PC-3 (cell line): ENCODE measurements at regions not wholly inside any gene's neighbourhood (a gene's known extent, or its start where the extent isn't known, plus 50 kb on each side); places are given as distances from the start of the nearest gene placed in this dataset.

Source experiments
- ATAC-seq: fragments of 200-7000 bp; cut with Tn5 transposase; 2 replicates; pipeline ENCODE4 v1.9.1; 2020; ENCODE audit warnings: mild to moderate bottlenecking, moderate library complexity
- BruUV-seq: library from RNA; stranded (reverse); fragments of 400-500 nt; replicated peaks from 2 replicates; lab custom pipeline; 2021; lab: Mats Ljungman, UMichigan
- CTCF ChIA-PET: fragments of 300-600 bp; sonication (Branson Sonifier 250); formaldehyde crosslinking; loops from one replicate; lab custom pipeline; 2022; ENCODE audit warnings: antibody characterized with exemption; lab: Charles Lee
- POLR2A ChIA-PET: fragments of 300-600 bp; sonication (Branson Sonifier 250); formaldehyde crosslinking; loops from one replicate; lab custom pipeline; 2022; ENCODE audit warnings: antibody characterized with exemption; ENCODE audit not compliant: unreplicated experiment; lab: Charles Lee
- DNase-seq: peaks from one replicate; pipeline ENCODE4 v3.0.0-alpha.2; 2015
- H2AFZ ChIP-seq: fragments of 300-600 bp; sonication (generic); 2 replicates; pipeline ENCODE4 v1.6.0; 2016; ENCODE audit warnings: antibody characterized with exemption, low read length
- H3F3A ChIP-seq: fragments of 300-600 bp; sonication (generic); one replicate; pipeline ENCODE4 v1.6.0; 2017; ENCODE audit warnings: antibody characterized with exemption, low read length, control low read depth, mild to moderate bottlenecking; ENCODE audit not compliant: unreplicated experiment
- H3K27ac ChIP-seq: fragments of 300-600 bp; sonication (generic); 2 replicates; pipeline ENCODE4 v1.5.1; 2016; ENCODE audit warnings: mild to moderate bottlenecking, low read length
- H3K27me3 ChIP-seq: fragments of 300-600 bp; sonication (generic); 2 replicates; pipeline ENCODE4 v1.6.1; 2016; ENCODE audit warnings: low read length, mixed read lengths
- H3K36me3 ChIP-seq: fragments of 300-600 bp; sonication (generic); 2 replicates; pipeline ENCODE4 v1.6.1; 2016; ENCODE audit warnings: low read depth, mixed run types, low read length, mixed read lengths
- H3K4me1 ChIP-seq: fragments of 300-600 bp; sonication (generic); 2 replicates; pipeline ENCODE4 v1.5.1; 2016; ENCODE audit warnings: low read length; ENCODE audit not compliant: insufficient read depth
- H3K4me2 ChIP-seq: fragments of 300-600 bp; sonication (generic); 2 replicates; pipeline ENCODE4 v1.6.0; 2016; ENCODE audit warnings: low read length
- H3K4me3 ChIP-seq: fragments of 300-600 bp; sonication (generic); 2 replicates; pipeline ENCODE4 v1.5.1; 2016; ENCODE audit warnings: mild to moderate bottlenecking, low read length, mixed read lengths
- H3K79me2 ChIP-seq: fragments of 300-600 bp; sonication (generic); 2 replicates; pipeline ENCODE4 v1.6.1; 2017; ENCODE audit warnings: low read length, mixed read lengths
- H3K9ac ChIP-seq: fragments of 300-600 bp; sonication (generic); 2 replicates; pipeline ENCODE4 v1.6.0; 2016; ENCODE audit warnings: mild to moderate bottlenecking, low read length
- H3K9me2 ChIP-seq: fragments of 300-600 bp; sonication (generic); replicated peaks from 2 replicates; pipeline ENCODE4 v1.6.1; 2016; ENCODE audit warnings: mixed run types, low read length, mixed read lengths
- H3K9me3 ChIP-seq: fragments of 300-600 bp; sonication (generic); 2 replicates; pipeline ENCODE4 v1.6.1; 2016; ENCODE audit warnings: low read length, mixed read lengths
- H4K20me1 ChIP-seq: fragments of 300-600 bp; sonication (generic); 2 replicates; pipeline ENCODE4 v1.6.1; 2016; ENCODE audit warnings: low read length, mixed read lengths
- CTCF ChIP-seq: fragments of 300-600 bp; sonication (generic); conservative IDR thresholded peaks from 2 replicates; pipeline ENCODE4 v1.5.1; 2017; ENCODE audit warnings: antibody characterized with exemption, low read depth, mild to moderate bottlenecking, low read length
- EZH2 ChIP-seq: fragments of 300-600 bp; sonication (generic); IDR thresholded peaks from one replicate; pipeline ENCODE4 v1.6.1; 2017; ENCODE audit warnings: antibody characterized with exemption, mild to moderate bottlenecking, low read length; ENCODE audit not compliant: unreplicated experiment
- EZH2phosphoT487 ChIP-seq: fragments of 300-600 bp; sonication (generic); IDR thresholded peaks from 2 replicates; pipeline ENCODE4 v1.6.1; 2018; ENCODE audit warnings: mild to moderate bottlenecking, antibody characterized with exemption, low read length, borderline replicate concordance
- intact Hi-C: fragments of 100-400 bp; cut with micrococcal nuclease; formaldehyde crosslinking; loops from 2 replicates; pipeline ENCODE4 v1.9.0; 2023

- TF ChIP-seq EZH2 = no peak
- no peak for TF ChIP-seq EZH2phosphoT487
- no peak for TF ChIP-seq CTCF
- H3K27me3 ChIP-seq = peaks cover 37% of the 10 kb centered on the region
- ChIA-PET CTCF (no interaction called here), POLR2A (no interaction called here)
- no peaks in the 10 kb centered on the region for H3K4me1 ChIP-seq
- H3K36me3 ChIP-seq = no peaks in the 10 kb centered on the region
- H3K9me3 ChIP-seq = no peaks in the 10 kb centered on the region
- no peaks in the 10 kb centered on the region for H3F3A ChIP-seq
- no peak overlapping the region for H2AFZ ChIP-seq
- H3K4me2 ChIP-seq = no peak overlapping the region
- intact Hi-C loops = no loop called here
- H3K27ac ChIP-seq = no peak overlapping the region
- no peaks in the 10 kb centered on the region for H4K20me1 ChIP-seq
- no peak for ATAC-seq
- H3K9me2 ChIP-seq = no peaks in the 10 kb centered on the region
- H3K4me3 ChIP-seq = no peak overlapping the region
- no TSS peak for BruUV-seq
- H3K79me2 ChIP-seq = no peaks in the 10 kb centered on the region
- no peak for DNase-seq
- no peak overlapping the region for H3K9ac ChIP-seq
These were observed 50.3 kb upstream of the ITGA11 start for GRCh38 chr15:68482246-68482645.

- no peaks in the 10 kb centered on the region for H3K36me3 ChIP-seq
- DNase-seq (no peak), ATAC-seq (no peak)
- H3F3A ChIP-seq = no peaks in the 10 kb centered on the region
- ChIA-PET POLR2A (interaction anchor here (0.6 kb wide), 1 partner anchor 64 kb away, joined by 3 read pairs; no protein-coding TSS in a partner anchor), CTCF (no interaction called here)
- no peaks in the 10 kb centered on the region for H3K4me1 ChIP-seq
- no peak overlapping the region for H3K9ac ChIP-seq
- no peaks in the 10 kb centered on the region for H3K9me2 ChIP-seq
- H3K4me3 ChIP-seq = no peak overlapping the region
- H3K4me2 ChIP-seq = no peak overlapping the region
- no peaks in the 10 kb centered on the region for H4K20me1 ChIP-seq
- H3K27me3 ChIP-seq = peaks cover 30% of the 10 kb centered on the region
- no peak for TF ChIP-seq EZH2
- TF ChIP-seq CTCF = no peak
- TF ChIP-seq EZH2phosphoT487 = no peak
- no TSS peak for BruUV-seq
- H3K27ac ChIP-seq = no peak overlapping the region
- H2AFZ ChIP-seq = no peak overlapping the region
- intact Hi-C loops = no loop called here
- no peaks in the 10 kb centered on the region for H3K79me2 ChIP-seq
- H3K9me3 ChIP-seq = no peaks in the 10 kb centered on the region
These were observed 51.2 kb upstream of the ITGA11 start for GRCh38 chr15:68483165-68483564.

- POLR2A ChIA-PET = no interaction called here
- no peak for TF ChIP-seq CTCF
- no peak for TF ChIP-seq EZH2
- TF ChIP-seq EZH2phosphoT487 = no peak
- no peaks in the 10 kb centered on the region for H4K20me1 ChIP-seq
- peaks cover 30% of the 10 kb centered on the region for H3K27me3 ChIP-seq
- H3K4me3 ChIP-seq = no peak overlapping the region
- BruUV-seq = no TSS peak
- no peaks in the 10 kb centered on the region for H3K36me3 ChIP-seq
- H3K9ac ChIP-seq = no peak overlapping the region
- no peaks in the 10 kb centered on the region for H3K4me1 ChIP-seq
- H2AFZ ChIP-seq = no peak overlapping the region
- ATAC-seq (no peak), DNase-seq (no peak)
- H3K79me2 ChIP-seq = no peaks in the 10 kb centered on the region
- no peaks in the 10 kb centered on the region for H3K9me3 ChIP-seq
- intact Hi-C loops = no loop called here
- no peaks in the 10 kb centered on the region for H3F3A ChIP-seq
- no peaks in the 10 kb centered on the region for H3K9me2 ChIP-seq
- H3K4me2 ChIP-seq = no peak overlapping the region
- CTCF ChIA-PET = no interaction called here
- no peak overlapping the region for H3K27ac ChIP-seq
These were observed 52.3 kb upstream of the ITGA11 start for GRCh38 chr15:68484220-68484619.
